GM12864 (cell line): ENCODE measurements at regions not wholly inside any gene's neighbourhood (a gene's known extent, or its start where the extent isn't known, plus 50 kb on each side); places are given as distances from the start of the nearest gene placed in this dataset.

ENCODE experiments used
- DNase-seq: peaks from one replicate; pipeline ENCODE4 v3.0.0-alpha.2; 2011; ENCODE audit warnings: low read depth
- H3K4me3 ChIP-seq: 2 replicates; pipeline ENCODE4 v1.5.1; 2011; ENCODE audit warnings: mild to moderate bottlenecking, low read depth, low read length, control low read depth
- TF ChIP-seq, protein P1 (sequence below): IDR thresholded peaks from 2 replicates; pipeline ENCODE4 v1.5.1; 2011; ENCODE audit warnings: low read depth, mild to moderate bottlenecking, moderate library complexity, low read length, control low read depth, inconsistent platforms; ENCODE audit errors: missing control alignments

GRCh38 chr7:125664625-125665024 lies 735.0 kb upstream of the POT1 start:
- no peak overlapping the region for H3K4me3 ChIP-seq
- TF ChIP-seq, protein P1, sequence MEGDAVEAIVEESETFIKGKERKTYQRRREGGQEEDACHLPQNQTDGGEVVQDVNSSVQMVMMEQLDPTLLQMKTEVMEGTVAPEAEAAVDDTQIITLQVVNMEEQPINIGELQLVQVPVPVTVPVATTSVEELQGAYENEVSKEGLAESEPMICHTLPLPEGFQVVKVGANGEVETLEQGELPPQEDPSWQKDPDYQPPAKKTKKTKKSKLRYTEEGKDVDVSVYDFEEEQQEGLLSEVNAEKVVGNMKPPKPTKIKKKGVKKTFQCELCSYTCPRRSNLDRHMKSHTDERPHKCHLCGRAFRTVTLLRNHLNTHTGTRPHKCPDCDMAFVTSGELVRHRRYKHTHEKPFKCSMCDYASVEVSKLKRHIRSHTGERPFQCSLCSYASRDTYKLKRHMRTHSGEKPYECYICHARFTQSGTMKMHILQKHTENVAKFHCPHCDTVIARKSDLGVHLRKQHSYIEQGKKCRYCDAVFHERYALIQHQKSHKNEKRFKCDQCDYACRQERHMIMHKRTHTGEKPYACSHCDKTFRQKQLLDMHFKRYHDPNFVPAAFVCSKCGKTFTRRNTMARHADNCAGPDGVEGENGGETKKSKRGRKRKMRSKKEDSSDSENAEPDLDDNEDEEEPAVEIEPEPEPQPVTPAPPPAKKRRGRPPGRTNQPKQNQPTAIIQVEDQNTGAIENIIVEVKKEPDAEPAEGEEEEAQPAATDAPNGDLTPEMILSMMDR, result no peak
- no peak for DNase-seq

DNA sequence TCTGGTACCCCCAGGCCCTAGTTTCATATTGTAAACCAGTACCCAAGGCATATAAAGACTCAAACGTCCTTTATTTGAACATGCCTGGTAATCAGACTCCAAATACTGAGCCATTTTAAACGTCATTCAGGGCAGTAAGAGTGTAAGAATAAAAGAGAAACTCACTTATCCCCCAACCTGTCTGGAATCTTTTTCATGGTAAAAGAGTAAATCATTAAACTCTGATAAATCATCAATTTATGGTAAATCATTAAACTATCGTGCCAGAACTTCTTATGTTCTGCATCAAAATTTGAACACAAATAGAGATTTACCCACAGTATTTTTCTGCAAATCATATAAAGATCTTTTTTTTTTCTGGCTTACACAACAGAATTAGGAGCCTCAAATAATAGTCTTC lies 734.3 kb upstream of the POT1 start:
- TF ChIP-seq, protein P1, result no peak
- DNase-seq, result no peak

GRCh38 chr7:125661677-125662076 lies 732.1 kb upstream of the POT1 start:
- DNase-seq, result no peak
- H3K4me3 ChIP-seq, result no peak overlapping the region
- TF ChIP-seq, protein P1, result no peak

More for the DNA sequence above, 734.3 kb upstream of the POT1 start:
- H3K4me3 ChIP-seq, result no peak overlapping the region

DNA sequence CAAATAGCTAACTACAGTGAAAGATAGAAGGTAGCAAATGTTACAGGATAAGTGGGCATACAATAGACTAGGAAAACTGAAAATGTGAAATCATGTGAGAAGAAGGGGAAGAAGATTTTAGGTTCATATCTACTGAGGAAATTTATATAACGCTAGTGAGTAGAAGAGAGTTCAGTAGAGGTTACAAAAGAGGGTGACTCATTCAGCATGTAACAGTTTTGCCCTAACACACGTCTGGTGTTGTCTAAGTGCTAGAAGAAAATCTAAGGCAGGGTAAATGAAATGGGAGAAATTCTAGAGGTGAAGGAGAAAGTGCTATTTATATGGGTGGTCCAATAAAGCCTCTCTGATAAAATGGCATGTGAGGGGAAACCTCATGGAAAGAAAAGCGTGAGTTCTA lies 731.4 kb upstream of the POT1 start:
- DNase-seq, result no peak
- no peak overlapping the region for H3K4me3 ChIP-seq
- TF ChIP-seq, protein P1, result no peak

DNA sequence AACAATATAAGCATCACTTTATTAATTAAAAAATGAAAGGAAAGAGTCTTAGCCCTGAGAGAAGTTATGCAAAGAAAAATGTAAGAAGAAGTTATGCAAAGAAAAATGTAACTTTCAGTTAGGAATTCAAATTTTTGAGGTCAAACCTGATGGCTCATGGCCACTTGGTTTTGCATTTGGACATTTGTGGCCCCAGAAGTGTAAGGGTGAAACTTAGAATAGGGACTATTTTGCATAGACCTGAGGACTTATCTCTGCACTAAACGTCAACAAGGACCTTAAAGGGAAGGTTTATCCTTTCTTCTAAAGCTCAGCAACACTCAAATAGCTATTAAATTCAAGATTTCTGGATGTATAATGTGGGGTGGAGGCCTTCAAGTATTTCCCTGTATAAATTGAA lies 724.5 kb upstream of the POT1 start:
- H3K4me3 ChIP-seq, result no peak overlapping the region
- no peak for DNase-seq
- TF ChIP-seq, protein P1, result no peak

DNA sequence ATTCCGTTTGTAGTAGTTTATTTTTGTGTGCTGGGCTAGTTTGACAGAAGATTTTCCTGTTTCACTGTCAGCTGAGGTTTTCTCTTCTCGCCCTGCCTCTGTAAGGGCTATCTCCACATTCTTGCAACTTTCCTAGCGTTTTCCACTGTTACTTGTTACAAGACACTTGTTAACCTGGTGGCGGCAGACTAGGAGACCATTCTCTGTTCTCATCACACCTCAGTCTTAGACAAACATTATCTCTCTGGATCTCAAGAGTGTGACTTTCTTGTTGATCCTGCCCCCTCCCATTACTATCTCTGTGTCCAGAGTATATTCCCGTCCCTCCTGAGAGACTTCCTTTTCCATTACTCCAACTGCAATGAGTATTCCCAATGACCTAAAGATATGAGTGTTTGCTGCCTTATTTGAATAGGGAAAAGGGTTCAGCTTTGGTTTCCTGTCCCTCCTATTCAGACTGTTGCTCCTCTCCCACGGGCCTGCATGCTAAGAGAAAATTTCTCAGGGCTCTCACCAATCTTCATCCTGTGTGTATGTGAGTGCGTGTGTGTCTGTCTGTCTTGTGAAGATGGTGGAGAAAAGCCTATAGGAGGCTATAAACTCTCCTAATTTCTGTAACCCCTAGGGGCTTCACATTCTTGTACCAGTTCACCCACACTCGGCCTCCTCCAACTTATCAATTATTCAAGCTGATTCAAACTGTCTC lies 722.4 kb upstream of the POT1 start:
- no peak overlapping the region for H3K4me3 ChIP-seq
- DNase-seq, result no peak
- TF ChIP-seq, protein P1, result no peak

DNA sequence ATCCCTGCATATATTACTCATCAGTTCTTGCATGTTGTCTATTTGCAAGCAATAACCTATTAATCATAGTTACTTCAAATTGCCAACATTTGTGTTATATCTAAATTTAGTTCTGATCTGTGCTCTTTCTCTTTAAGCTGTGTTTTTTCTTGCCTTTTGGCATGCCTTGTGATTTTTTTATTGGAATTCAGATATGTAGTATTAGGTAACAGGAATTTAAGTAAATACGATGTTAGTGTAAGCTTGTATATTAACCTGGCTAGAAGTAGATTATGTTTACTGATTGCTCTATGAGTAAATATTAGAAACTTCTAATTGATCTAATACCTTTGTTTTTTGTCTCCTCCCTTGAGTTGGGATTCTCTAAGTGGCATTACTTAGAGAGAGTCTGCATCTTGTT lies 718.9 kb upstream of the POT1 start:
- TF ChIP-seq, protein P1, result no peak
- no peak overlapping the region for H3K4me3 ChIP-seq
- no peak for DNase-seq
